Skeletal muscle satellite cell (primary cell): ENCODE measurements at regions not wholly inside any gene's neighbourhood (a gene's known extent, or its start where the extent isn't known, plus 50 kb on each side); places are given as distances from the start of the nearest gene placed in this dataset.

Experiments used
- H3K27me3 ChIP-seq: 2 replicates; pipeline ENCODE4 v1.7.0; 2013; ENCODE audit warnings: low read length; ENCODE audit not compliant: control insufficient read depth, insufficient read depth
- H3K36me3 ChIP-seq: 2 replicates; pipeline ENCODE4 v1.7.0; 2013; ENCODE audit warnings: mild to moderate bottlenecking, control low read depth, low read length; ENCODE audit not compliant: insufficient read depth
- H3K4me1 ChIP-seq: 2 replicates; pipeline ENCODE4 v1.7.0; 2013; ENCODE audit warnings: low read length; ENCODE audit not compliant: control insufficient read depth, insufficient read depth
- H3K4me2 ChIP-seq: 2 replicates; pipeline ENCODE4 v1.7.0; 2013; ENCODE audit warnings: mild to moderate bottlenecking, low read length
- H3K4me3 ChIP-seq: 2 replicates; pipeline ENCODE4 v1.7.0; 2013; ENCODE audit warnings: low read length
- H3K9ac ChIP-seq: 2 replicates; pipeline ENCODE4 v1.7.0; 2013; ENCODE audit warnings: mild to moderate bottlenecking, low read depth, low read length, moderate library complexity
- H3K9me3 ChIP-seq: replicated peaks from 2 replicates; pipeline ENCODE4 v1.7.0; 2013; ENCODE audit warnings: mild to moderate bottlenecking, control low read depth, low read length

- Histone ChIP-seq H3K9me3 (no peaks in the 10 kb centered on the region), H3K36me3 (no peaks in the 10 kb centered on the region), H3K4me2 (peak overlapping the region; percentile 17), H3K4me3 (peak overlapping the region; percentile 34), H3K4me1 (peaks cover 56% of the 10 kb centered on the region), H3K9ac (peak overlapping the region; percentile 49), H3K27me3 (no peaks in the 10 kb centered on the region)
Measured at GRCh38 chr5:67301285-67301903, 104.8 kb upstream of the CD180 start.

- H3K36me3 ChIP-seq: no peaks in the 10 kb centered on the region
- peaks cover 45% of the 10 kb centered on the region for H3K4me1 ChIP-seq
- no peak overlapping the region for H3K4me2 ChIP-seq
- H3K4me3 ChIP-seq: no peak overlapping the region
- no peak overlapping the region for H3K9ac ChIP-seq
- no peaks in the 10 kb centered on the region for H3K27me3 ChIP-seq
- no peaks in the 10 kb centered on the region for H3K9me3 ChIP-seq
Measured at GRCh38 chr5:67300326-67300725, 103.7 kb upstream of the CD180 start.

- Histone ChIP-seq H3K4me3 (no peak overlapping the region), H3K9ac (no peak overlapping the region), H3K4me2 (no peak overlapping the region), H3K4me1 (peaks cover 35% of the 10 kb centered on the region), H3K9me3 (no peaks in the 10 kb centered on the region), H3K36me3 (no peaks in the 10 kb centered on the region), H3K27me3 (no peaks in the 10 kb centered on the region)
Measured at GRCh38 chr5:67299231-67299735, 102.7 kb upstream of the CD180 start.

GRCh38 chr5:67297802-67298532 lies 101.4 kb upstream of the CD180 start:
- no peak overlapping the region for H3K4me3 ChIP-seq
- H3K36me3 ChIP-seq: no peaks in the 10 kb centered on the region
- H3K4me1 ChIP-seq: peaks cover 22% of the 10 kb centered on the region

GRCh38 chr5:67297376-67297775 lies 100.8 kb upstream of the CD180 start:
- peaks cover 20% of the 10 kb centered on the region for H3K4me1 ChIP-seq
- no peak overlapping the region for H3K4me3 ChIP-seq
- H3K36me3 ChIP-seq: no peaks in the 10 kb centered on the region
- no peak overlapping the region for H3K9ac ChIP-seq
- no peak overlapping the region for H3K4me2 ChIP-seq
- H3K27me3 ChIP-seq: no peaks in the 10 kb centered on the region
- H3K9me3 ChIP-seq: no peaks in the 10 kb centered on the region

More at GRCh38 chr5:67297802-67298532, 101.4 kb upstream of the CD180 start:
- no peak overlapping the region for H3K4me2 ChIP-seq
- H3K9me3 ChIP-seq: no peaks in the 10 kb centered on the region
- no peak overlapping the region for H3K9ac ChIP-seq
- H3K27me3 ChIP-seq: no peaks in the 10 kb centered on the region

GRCh38 chr5:67294266-67294938 lies 97.8 kb upstream of the CD180 start:
- peaks cover 7% of the 10 kb centered on the region for H3K4me1 ChIP-seq
- no peak overlapping the region for H3K9ac ChIP-seq
- H3K9me3 ChIP-seq: no peaks in the 10 kb centered on the region
- H3K36me3 ChIP-seq: no peaks in the 10 kb centered on the region
- H3K27me3 ChIP-seq: no peaks in the 10 kb centered on the region
- H3K4me2 ChIP-seq: no peak overlapping the region
- H3K4me3 ChIP-seq: no peak overlapping the region

GRCh38 chr5:67293226-67293625 lies 96.6 kb upstream of the CD180 start:
- Histone ChIP-seq H3K4me1 (peaks cover 7% of the 10 kb centered on the region), H3K27me3 (no peaks in the 10 kb centered on the region), H3K9ac (no peak overlapping the region), H3K4me2 (no peak overlapping the region), H3K9me3 (no peaks in the 10 kb centered on the region), H3K4me3 (no peak overlapping the region), H3K36me3 (no peaks in the 10 kb centered on the region)

- H3K9ac ChIP-seq: no peak overlapping the region
- no peak overlapping the region for H3K4me3 ChIP-seq
- no peak overlapping the region for H3K4me2 ChIP-seq
- H3K9me3 ChIP-seq: no peaks in the 10 kb centered on the region
- no peaks in the 10 kb centered on the region for H3K27me3 ChIP-seq
- H3K36me3 ChIP-seq: no peaks in the 10 kb centered on the region
- H3K4me1 ChIP-seq: peaks cover 14% of the 10 kb centered on the region
Measured at GRCh38 chr5:67292201-67292940, 95.8 kb upstream of the CD180 start.

- Histone ChIP-seq H3K4me1 (peaks cover 14% of the 10 kb centered on the region), H3K4me2 (no peak overlapping the region), H3K36me3 (no peaks in the 10 kb centered on the region), H3K9me3 (no peaks in the 10 kb centered on the region), H3K27me3 (no peaks in the 10 kb centered on the region), H3K4me3 (no peak overlapping the region), H3K9ac (no peak overlapping the region)
Measured at GRCh38 chr5:67291671-67292070, 95.1 kb upstream of the CD180 start.

GRCh38 chr5:67291066-67291465 lies 94.5 kb upstream of the CD180 start:
- H3K4me2 ChIP-seq: no peak overlapping the region
- H3K9me3 ChIP-seq: no peaks in the 10 kb centered on the region
- H3K4me1 ChIP-seq: peaks cover 14% of the 10 kb centered on the region
- H3K36me3 ChIP-seq: no peaks in the 10 kb centered on the region
- H3K9ac ChIP-seq: no peak overlapping the region
- no peaks in the 10 kb centered on the region for H3K27me3 ChIP-seq
- no peak overlapping the region for H3K4me3 ChIP-seq

- Histone ChIP-seq H3K4me3 (no peak overlapping the region), H3K4me2 (no peak overlapping the region), H3K4me1 (peaks cover 14% of the 10 kb centered on the region), H3K36me3 (no peaks in the 10 kb centered on the region), H3K9me3 (no peaks in the 10 kb centered on the region), H3K27me3 (no peaks in the 10 kb centered on the region), H3K9ac (no peak overlapping the region)
Measured at GRCh38 chr5:67290655-67291054, 94.1 kb upstream of the CD180 start.
